Suppressor macrophage (primary cell): ENCODE measurements at regions not wholly inside any gene's neighbourhood (a gene's known extent, or its start where the extent isn't known, plus 50 kb on each side); places are given as distances from the start of the nearest gene placed in this dataset.

Source experiments
- DNase-seq, 4 experiments: peaks; one replicate each; pipeline ENCODE4 v3.0.0-alpha.2; 2020 to 2022

GRCh38 chr10:10642751-10643150 is 374.9 kb upstream of the CELF2 start:
- no peak for DNase-seq

- DNase-seq: no peak
Observed at GRCh38 chr10:10644008-10644646, 373.5 kb upstream of the CELF2 start.

- DNase-seq: no peak
Observed at GRCh38 chr10:10644676-10645385, 372.8 kb upstream of the CELF2 start.

DNA sequence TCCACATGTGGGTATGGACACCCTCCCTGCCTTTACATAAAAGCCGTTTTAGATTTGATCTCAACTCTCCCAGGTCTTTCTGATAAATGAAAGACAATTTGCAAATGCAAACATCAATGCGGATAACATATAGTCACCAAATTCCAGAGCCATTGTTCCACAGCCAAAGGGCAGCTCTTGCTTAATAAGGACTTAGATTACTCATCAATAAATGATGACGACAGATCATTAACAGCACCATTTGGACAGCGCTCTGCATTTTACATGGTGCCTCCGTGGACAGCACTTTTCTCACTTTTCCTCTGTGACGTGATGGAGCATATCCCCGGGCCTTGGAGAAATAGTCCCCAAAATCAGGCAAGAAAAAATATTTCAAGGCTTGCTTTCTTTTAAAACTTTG is 370.3 kb upstream of the CELF2 start:
- DNase-seq: no peak

GRCh38 chr10:10657139-10657760 is 360.4 kb upstream of the CELF2 start:
- DNase-seq: no peak

DNA sequence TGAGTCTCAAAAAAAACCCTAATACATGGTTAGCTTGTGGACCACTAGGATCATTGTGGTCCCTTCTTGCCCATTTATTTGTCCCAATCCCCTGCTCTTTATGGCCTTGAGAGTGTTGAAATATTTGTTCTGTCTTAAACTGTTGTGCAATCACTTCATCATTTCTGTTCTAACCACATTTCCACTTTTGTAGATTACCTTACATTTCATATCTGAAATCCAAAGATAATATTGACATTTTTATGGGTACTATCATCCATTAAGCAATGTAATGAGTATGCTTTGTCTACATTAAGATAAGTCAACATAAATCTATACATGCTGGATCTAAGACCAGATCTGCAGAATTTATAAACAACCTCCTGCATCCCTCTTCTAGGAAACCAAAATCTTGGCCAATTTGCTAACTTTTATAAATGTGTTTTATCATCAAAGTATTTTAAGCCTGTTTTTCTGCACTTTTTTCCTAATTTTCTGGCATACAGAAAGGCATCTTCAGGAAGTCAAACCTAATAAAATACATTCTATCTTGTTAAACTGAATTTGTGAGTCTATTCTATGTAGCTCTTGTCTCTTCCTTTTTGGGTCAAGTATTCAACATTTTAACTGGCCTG is 359.4 kb upstream of the CELF2 start:
- DNase-seq: peak in 2 of 4 experiments; percentile 26 to 40

- no peak for DNase-seq
Observed at GRCh38 chr10:10660054-10660453, 357.6 kb upstream of the CELF2 start.

- DNase-seq: no peak
Observed at GRCh38 chr10:10661176-10661575, 356.5 kb upstream of the CELF2 start.

DNA sequence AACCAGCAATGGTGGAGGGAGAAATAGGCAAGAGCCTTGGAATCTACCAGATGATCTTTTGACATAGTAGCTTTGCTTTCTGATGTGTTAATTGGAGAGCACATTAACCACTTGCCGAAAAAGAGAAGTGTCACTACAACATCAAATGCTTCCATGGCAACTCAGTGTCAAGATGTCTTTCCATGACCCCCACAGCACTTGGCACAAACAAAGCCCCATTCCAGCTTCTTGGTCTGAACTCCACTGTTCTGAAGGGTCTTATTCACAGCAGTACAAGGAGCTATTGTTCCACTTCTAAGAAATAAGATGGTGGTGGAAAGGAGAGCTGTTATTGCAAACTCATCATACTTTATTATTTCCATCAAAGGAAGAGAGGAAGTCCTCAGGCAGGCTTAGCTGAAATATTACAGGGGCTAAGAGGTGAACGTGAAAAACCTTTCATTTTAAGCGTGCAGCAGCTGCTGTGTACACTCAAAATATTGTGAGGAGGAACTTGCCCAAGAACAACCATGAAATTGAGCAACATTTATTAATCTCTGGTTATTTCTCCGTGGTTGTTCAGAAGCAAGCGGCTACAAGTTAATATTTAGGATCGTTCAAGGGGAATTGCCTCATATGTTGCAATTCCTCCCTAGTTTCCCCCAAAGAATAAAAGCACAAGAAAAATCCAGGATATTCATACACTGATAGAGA is 354.8 kb upstream of the CELF2 start:
- DNase-seq: peak in 3 of 4 experiments; percentile 16 to 34 (median 31)

- no peak for DNase-seq
Observed at GRCh38 chr10:10663622-10664021, 354.1 kb upstream of the CELF2 start.

GRCh38 chr10:10665750-10666149 is 351.9 kb upstream of the CELF2 start:
- DNase-seq: no peak

DNA sequence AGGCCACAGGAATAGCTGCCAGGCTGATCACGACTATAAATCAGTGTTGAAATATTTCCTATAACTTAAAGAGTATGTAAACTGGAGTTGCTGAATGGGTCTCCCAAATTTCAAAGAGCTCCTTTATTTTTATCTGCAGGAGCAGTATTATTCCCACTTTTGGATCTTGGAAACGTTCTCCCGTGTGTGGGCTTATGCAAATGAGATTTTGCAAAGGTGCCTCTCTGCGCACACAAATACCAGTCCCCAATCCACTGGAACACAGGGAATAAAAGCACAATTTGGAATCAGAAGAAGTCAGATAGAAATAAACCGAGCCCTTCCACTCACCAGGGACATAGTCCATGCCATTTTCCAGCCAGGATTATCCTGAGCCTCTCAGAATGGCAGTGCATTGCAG is 350.2 kb upstream of the CELF2 start:
- no peak for DNase-seq

GRCh38 chr10:10676972-10677371 is 340.7 kb upstream of the CELF2 start:
- DNase-seq: no peak

DNA sequence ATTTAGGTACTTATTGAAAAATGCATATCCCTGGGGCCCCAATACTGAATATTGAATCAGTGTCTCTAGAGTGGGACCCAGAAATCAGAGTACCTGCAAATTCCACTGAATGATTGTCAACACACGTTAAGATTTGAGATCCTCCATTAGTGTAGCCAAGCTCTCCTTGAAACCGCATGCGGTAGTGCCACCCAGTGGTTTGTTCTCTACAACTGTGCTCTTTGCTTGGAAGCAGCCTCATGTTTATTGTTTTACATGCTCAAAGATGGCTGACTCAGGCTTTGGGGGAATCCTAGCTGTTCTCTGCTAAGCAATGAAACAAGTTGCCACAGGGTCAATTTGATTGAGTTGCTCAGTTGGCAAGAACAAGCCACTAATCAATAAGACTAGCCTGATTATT is 340.2 kb upstream of the CELF2 start:
- peak; percentile 72 to 84 (median 76) for DNase-seq

DNA sequence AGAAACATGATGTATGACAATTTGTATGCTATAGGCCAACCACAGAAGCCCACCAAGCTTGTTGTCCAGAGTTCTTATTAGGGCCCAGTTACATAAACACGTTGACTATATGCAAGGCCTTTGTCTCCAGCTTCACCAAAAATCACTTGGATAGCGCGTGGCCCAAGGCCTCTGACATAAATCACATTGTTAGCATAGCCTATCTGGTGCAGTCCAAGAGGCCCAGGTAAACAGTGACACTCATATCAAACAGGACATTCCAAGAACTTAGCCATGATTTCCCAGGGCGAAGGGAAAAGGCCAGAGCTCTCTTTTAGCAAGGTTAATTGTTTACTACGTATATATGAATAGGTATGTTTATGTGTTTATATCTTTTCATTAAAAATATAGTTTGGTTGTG is 337.2 kb upstream of the CELF2 start:
- DNase-seq: no peak

GRCh38 chr10:10684972-10685371 is 332.7 kb upstream of the CELF2 start:
- DNase-seq: no peak

DNA sequence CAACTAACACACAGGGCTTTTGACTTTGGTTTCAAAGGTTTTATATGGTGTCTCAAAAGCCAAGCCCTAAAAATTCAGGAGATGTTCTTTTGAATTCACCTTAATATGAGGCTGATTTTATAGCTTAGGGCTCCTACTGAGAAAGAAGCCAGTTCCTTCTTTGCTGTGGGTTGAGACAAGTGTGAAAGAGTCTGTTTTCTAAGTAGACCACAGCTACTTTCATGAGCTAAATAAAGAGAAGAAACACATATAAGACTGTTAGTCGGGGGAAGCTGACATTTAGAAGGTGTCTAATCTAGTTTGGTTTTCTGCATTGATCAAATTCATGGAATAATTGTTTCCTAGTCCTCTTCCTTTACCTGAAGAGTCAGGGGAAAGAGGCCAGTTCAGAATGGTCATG is 332.1 kb upstream of the CELF2 start:
- no peak for DNase-seq

DNA sequence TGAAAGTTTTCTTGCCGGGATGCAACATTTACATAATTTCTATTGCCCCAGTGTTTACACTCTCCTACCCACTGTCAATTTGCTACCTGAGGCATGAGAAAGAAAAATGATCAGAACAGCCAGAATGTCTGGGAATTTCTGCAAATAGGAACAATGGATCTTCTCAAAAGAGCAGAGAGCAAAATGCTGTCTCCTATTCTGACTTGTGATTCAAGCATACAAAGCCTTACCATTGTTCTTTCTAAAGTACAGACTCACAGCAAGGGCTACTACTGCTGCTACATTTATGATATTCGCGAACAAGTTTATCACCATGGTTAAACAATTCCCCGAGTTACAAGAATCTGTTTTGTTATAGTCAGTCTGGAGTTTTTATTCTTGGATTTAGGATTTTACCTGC is 329.9 kb upstream of the CELF2 start:
- no peak for DNase-seq

GRCh38 chr10:10699427-10699826 is 318.2 kb upstream of the CELF2 start:
- DNase-seq: peak; percentile 15 to 50 (median 40)

DNA sequence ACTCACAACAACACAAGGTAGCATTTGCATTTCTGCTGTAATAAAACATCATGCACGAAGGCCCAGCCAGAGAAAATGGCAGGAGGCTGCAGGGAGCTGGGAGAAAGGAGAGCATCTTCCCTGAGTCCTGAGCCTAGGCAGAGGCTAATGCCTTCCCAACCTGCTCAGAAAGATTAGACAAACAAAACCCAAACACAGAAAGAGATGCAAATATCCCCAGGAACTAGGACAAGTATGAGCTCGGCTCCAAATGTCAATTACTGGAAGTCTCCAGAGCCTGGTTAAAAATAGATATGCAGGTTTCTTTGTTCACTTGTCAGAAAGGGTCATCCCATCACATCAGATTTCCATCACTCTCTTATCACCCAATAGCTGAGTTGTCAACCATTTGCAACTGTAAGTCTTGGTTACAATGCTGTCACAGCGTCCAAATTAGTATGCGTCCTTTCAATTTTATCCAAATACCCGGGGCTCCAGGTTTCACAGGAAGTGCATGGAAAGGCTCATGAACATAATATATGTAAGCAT is 316.5 kb upstream of the CELF2 start:
- no peak for DNase-seq

GRCh38 chr10:10702211-10702610 is 315.5 kb upstream of the CELF2 start:
- no peak for DNase-seq

DNA sequence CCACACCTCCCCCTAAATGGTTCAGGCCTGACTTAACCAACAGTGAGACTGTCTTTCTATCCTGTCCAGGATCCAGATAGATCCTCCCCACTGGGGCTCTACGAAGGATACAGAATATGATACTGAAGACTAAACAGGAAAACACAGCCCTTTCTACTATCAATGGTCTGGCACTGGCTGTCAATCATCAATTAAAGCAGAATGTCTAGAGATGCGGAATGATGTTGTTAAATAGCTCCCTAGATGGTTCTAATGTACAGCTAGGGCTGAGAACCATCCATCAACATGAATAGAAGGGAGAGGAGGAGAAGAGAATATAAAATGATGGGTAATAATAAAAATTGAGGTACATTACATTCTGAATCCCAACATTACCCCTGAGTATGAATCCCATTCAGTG is 314.3 kb upstream of the CELF2 start:
- DNase-seq: no peak
